ENCODE measurements at regions not wholly inside any gene's neighbourhood (a gene's known extent, or its start where the extent isn't known, plus 50 kb on each side); places are given as distances from the start of the nearest gene placed in this dataset.

DNA sequence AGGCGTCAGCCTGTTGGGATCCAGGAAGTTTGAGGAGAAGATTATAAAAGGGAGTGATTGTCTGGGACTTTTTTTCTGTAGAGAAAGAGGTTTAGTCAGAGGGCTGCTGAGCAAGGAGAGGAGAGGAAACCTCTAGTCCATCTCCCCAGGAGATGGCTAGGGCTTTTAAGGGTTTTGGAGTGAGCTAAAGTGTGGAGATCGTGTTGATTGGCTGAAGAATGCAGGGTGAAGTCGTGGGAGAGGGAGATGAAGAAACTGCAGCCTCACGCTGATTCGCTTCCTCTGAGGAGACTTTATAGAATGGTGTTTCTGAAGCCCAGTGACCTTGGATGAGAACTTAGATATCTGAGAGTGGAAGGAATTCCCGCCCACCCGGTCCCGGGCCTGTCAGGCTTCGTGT, 193.7 kb upstream of the PWP1 start:
- TF ChIP-seq, protein P1, sequence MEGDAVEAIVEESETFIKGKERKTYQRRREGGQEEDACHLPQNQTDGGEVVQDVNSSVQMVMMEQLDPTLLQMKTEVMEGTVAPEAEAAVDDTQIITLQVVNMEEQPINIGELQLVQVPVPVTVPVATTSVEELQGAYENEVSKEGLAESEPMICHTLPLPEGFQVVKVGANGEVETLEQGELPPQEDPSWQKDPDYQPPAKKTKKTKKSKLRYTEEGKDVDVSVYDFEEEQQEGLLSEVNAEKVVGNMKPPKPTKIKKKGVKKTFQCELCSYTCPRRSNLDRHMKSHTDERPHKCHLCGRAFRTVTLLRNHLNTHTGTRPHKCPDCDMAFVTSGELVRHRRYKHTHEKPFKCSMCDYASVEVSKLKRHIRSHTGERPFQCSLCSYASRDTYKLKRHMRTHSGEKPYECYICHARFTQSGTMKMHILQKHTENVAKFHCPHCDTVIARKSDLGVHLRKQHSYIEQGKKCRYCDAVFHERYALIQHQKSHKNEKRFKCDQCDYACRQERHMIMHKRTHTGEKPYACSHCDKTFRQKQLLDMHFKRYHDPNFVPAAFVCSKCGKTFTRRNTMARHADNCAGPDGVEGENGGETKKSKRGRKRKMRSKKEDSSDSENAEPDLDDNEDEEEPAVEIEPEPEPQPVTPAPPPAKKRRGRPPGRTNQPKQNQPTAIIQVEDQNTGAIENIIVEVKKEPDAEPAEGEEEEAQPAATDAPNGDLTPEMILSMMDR (IDR thresholded peaks at IDR 0.05; ENCODE audit: insufficient read depth, low read length), result no peak
- TF ChIP-seq POLR2AphosphoS5 (IDR thresholded peaks at IDR 0.05; ENCODE audit: low read depth) (no peak), REST (IDR thresholded peaks at IDR 0.05; ENCODE audit: insufficient replicate concordance, low read depth) (no peak), SPI1 (IDR thresholded peaks at IDR 0.05; ENCODE audit: borderline replicate concordance, low read depth) (no peak)

Data from HL-60 (cell line).